Skeletal muscle satellite cell (primary cell): ENCODE measurements at regions not wholly inside any gene's neighbourhood (a gene's known extent, or its start where the extent isn't known, plus 50 kb on each side); places are given as distances from the start of the nearest gene placed in this dataset.
"Not testable (repeated sequence)": the region's sequence is repeated elsewhere in the genome, so short reads cannot be mapped to it uniquely, and the experiment has no call there.

Experiments used
- H3K27me3 ChIP-seq: 2 replicates; pipeline ENCODE4 v1.7.0; 2013; ENCODE audit warnings: low read length; ENCODE audit not compliant: control insufficient read depth, insufficient read depth
- H3K36me3 ChIP-seq: 2 replicates; pipeline ENCODE4 v1.7.0; 2013; ENCODE audit warnings: mild to moderate bottlenecking, control low read depth, low read length; ENCODE audit not compliant: insufficient read depth
- H3K4me1 ChIP-seq: 2 replicates; pipeline ENCODE4 v1.7.0; 2013; ENCODE audit warnings: low read length; ENCODE audit not compliant: control insufficient read depth, insufficient read depth
- H3K4me2 ChIP-seq: 2 replicates; pipeline ENCODE4 v1.7.0; 2013; ENCODE audit warnings: mild to moderate bottlenecking, low read length
- H3K4me3 ChIP-seq: 2 replicates; pipeline ENCODE4 v1.7.0; 2013; ENCODE audit warnings: low read length
- H3K9ac ChIP-seq: 2 replicates; pipeline ENCODE4 v1.7.0; 2013; ENCODE audit warnings: mild to moderate bottlenecking, low read depth, low read length, moderate library complexity
- H3K9me3 ChIP-seq: replicated peaks from 2 replicates; pipeline ENCODE4 v1.7.0; 2013; ENCODE audit warnings: mild to moderate bottlenecking, control low read depth, low read length

DNA sequence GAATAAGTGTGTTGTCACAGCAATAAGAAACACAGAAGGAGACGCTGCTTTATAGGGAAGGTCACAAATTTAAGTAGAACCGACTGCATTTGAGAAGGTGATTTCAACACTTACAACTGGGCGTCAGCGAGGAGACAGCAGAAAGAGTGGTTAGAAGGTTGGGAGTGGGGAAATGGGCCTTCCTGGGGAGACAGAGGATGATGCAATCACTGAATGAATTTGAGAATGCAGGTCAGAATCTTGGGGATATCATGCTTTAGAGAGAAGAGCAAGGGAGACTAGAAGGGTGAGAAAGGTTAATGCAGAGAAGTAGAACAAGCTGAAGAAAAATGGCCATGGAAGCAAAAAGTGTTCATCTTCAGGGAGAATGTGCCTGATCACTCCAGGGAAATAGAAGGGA, 616.1 kb upstream of the FAM98A start:
- Histone ChIP-seq H3K4me2 (no peak overlapping the region), H3K4me1 (no peaks in the 10 kb centered on the region), H3K36me3 (no peaks in the 10 kb centered on the region), H3K4me3 (no peak overlapping the region), H3K9ac (no peak overlapping the region), H3K9me3 (peaks cover 3% of the 10 kb centered on the region), H3K27me3 (no peaks in the 10 kb centered on the region)

GRCh38 chr2:34210382-34210781, 611.3 kb upstream of the FAM98A start:
- not testable (repeated sequence) for H3K4me2 ChIP-seq, H3K27me3 ChIP-seq, H3K9ac ChIP-seq, H3K4me3 ChIP-seq, H3K4me1 ChIP-seq, H3K36me3 ChIP-seq, H3K9me3 ChIP-seq

- H3K4me3 ChIP-seq = no peak overlapping the region
- no peak overlapping the region for H3K9ac ChIP-seq
- H3K4me2 ChIP-seq = no peak overlapping the region
- no peaks in the 10 kb centered on the region for H3K4me1 ChIP-seq
- H3K36me3 ChIP-seq = no peaks in the 10 kb centered on the region
- H3K27me3 ChIP-seq = no peaks in the 10 kb centered on the region
- no peaks in the 10 kb centered on the region for H3K9me3 ChIP-seq
Observed at GRCh38 chr2:34204560-34204959, 605.5 kb upstream of the FAM98A start.

GRCh38 chr2:34201099-34201498, 602.0 kb upstream of the FAM98A start:
- Histone ChIP-seq H3K9ac (no peak overlapping the region), H3K4me3 (no peak overlapping the region), H3K4me1 (no peaks in the 10 kb centered on the region), H3K36me3 (no peaks in the 10 kb centered on the region), H3K4me2 (no peak overlapping the region), H3K9me3 (no peaks in the 10 kb centered on the region), H3K27me3 (no peaks in the 10 kb centered on the region)

DNA sequence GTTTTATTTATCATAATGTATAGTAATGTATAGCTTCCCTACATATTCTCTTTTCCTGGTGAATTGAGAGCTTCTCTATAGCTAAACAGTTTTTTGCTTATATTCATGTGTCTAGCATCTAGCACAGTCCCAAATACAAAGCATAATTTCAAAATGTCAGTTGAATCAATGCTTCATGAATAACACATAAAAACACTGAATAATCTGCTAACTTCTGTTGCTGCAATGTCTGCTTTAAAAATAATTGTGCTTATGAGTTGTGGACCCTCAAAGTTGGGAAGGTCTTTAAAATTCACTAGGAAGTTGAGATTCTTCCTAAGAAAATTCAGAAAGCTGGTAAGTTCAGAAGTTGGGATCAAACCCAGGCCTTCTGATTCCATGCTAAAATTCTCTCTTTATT, 600.9 kb upstream of the FAM98A start:
- no peak overlapping the region for H3K4me3 ChIP-seq
- no peaks in the 10 kb centered on the region for H3K9me3 ChIP-seq
- no peaks in the 10 kb centered on the region for H3K27me3 ChIP-seq
- H3K4me1 ChIP-seq = no peaks in the 10 kb centered on the region
- H3K4me2 ChIP-seq = no peak overlapping the region
- no peak overlapping the region for H3K9ac ChIP-seq
- H3K36me3 ChIP-seq = no peaks in the 10 kb centered on the region

- no peak overlapping the region for H3K9ac ChIP-seq
Observed at GRCh38 chr2:34193164-34193563, 594.1 kb upstream of the FAM98A start.

DNA sequence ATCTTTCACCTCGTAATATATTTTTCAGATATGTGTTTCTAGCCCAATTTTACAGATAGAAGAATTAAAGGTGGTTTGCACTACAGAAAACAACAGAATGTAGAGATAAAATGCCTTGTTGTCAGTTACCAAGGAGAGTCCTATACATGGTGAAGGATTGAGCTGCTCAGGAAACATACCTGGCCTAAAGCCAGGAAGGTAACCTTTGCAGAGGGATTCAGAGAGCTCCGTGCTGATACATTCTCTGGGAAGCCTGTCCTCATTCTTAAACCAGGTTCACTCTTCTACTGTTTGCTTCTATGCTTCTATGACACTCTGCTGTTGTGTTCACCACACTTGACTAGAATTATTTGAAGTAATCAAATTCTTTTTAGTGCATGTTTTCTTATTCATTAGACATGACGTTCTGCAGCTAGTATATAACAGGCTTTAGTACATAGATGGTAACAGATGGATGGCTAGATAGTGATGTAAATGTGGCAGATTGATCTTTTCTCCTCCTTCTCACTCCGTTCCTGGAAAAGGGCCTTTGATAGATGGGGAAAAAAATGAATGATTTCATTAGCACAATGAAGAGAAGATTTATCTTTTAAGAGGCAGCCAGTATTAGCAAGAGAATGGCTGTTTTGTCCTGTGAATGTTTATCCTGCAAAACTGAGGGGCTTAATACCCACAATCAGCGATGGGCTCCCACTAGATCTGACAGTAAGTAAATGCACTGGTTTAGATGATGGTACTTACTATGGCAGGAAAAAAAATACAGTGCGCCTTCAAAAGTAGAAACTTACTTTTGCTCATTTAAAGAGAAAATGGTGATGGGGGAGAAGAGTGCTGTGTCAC, 589.6 kb upstream of the FAM98A start:
- no peak overlapping the region for H3K9ac ChIP-seq
- H3K4me3 ChIP-seq = no peak overlapping the region
- H3K9me3 ChIP-seq = no peaks in the 10 kb centered on the region
- H3K4me2 ChIP-seq = no peak overlapping the region
- no peaks in the 10 kb centered on the region for H3K27me3 ChIP-seq
- no peaks in the 10 kb centered on the region for H3K36me3 ChIP-seq
- H3K4me1 ChIP-seq = no peaks in the 10 kb centered on the region

More at GRCh38 chr2:34193164-34193563, 594.1 kb upstream of the FAM98A start:
- no peaks in the 10 kb centered on the region for H3K36me3 ChIP-seq
- H3K4me2 ChIP-seq = no peak overlapping the region
- H3K4me3 ChIP-seq = no peak overlapping the region
- H3K27me3 ChIP-seq = no peaks in the 10 kb centered on the region
- H3K9me3 ChIP-seq = no peaks in the 10 kb centered on the region
- no peaks in the 10 kb centered on the region for H3K4me1 ChIP-seq

- Histone ChIP-seq H3K4me2 (no peak overlapping the region), H3K36me3 (no peaks in the 10 kb centered on the region), H3K9me3 (no peaks in the 10 kb centered on the region), H3K4me1 (no peaks in the 10 kb centered on the region), H3K4me3 (no peak overlapping the region), H3K27me3 (no peaks in the 10 kb centered on the region), H3K9ac (no peak overlapping the region)
Observed at GRCh38 chr2:34179511-34179910, 580.4 kb upstream of the FAM98A start.

DNA sequence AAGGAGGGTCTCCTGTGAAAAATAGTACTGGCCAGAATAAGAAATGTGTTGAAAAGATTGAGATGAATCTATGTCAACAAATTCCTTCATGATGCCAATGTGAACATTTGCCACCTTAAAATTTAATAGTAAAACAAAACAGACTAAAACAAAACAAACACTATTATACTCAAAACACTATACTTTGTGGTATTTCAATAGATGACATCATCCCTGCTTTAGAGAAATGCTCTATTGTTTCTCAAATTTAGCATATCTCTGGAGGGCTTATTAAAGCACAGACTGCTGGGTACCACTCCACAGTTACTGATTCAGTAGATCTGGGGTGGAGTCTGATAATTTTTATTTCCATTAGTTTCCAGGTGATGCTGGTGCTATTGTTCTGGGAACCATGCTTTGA, 579.4 kb upstream of the FAM98A start:
- no peak overlapping the region for H3K4me2 ChIP-seq
- H3K9me3 ChIP-seq = no peaks in the 10 kb centered on the region
- H3K36me3 ChIP-seq = no peaks in the 10 kb centered on the region
- H3K9ac ChIP-seq = no peak overlapping the region
- no peak overlapping the region for H3K4me3 ChIP-seq
- no peaks in the 10 kb centered on the region for H3K4me1 ChIP-seq
- no peaks in the 10 kb centered on the region for H3K27me3 ChIP-seq

GRCh38 chr2:34176693-34177092, 577.6 kb upstream of the FAM98A start:
- Histone ChIP-seq H3K9me3 (no peaks in the 10 kb centered on the region), H3K4me3 (no peak overlapping the region)

DNA sequence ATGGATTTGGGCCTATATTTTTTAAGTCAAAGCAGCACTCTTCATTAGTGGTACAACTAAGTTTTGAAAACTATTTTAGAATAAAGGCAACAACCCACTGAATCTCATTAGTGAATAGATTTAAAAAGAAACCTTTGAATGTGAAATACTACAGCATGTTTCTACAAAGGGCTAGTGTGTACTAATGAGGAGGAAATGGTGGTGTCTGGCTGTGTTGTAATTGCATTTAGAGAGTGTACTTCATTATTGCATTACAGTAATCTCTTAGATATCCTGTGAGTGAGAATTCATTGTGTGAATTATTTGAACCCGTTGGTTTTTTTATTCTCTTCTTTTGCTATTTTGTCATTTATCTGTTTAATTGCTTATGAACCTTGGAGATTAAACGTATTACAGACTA, 575.4 kb upstream of the FAM98A start:
- Histone ChIP-seq H3K9me3 (no peaks in the 10 kb centered on the region), H3K4me3 (no peak overlapping the region)

More at GRCh38 chr2:34176693-34177092, 577.6 kb upstream of the FAM98A start:
- no peaks in the 10 kb centered on the region for H3K27me3 ChIP-seq
- no peak overlapping the region for H3K9ac ChIP-seq
- H3K36me3 ChIP-seq = no peaks in the 10 kb centered on the region
- no peak overlapping the region for H3K4me2 ChIP-seq
- H3K4me1 ChIP-seq = no peaks in the 10 kb centered on the region

GRCh38 chr2:34162231-34162630, 563.1 kb upstream of the FAM98A start:
- Histone ChIP-seq H3K4me1 (no peaks in the 10 kb centered on the region), H3K27me3 (no peaks in the 10 kb centered on the region), H3K9ac (no peak overlapping the region), H3K4me3 (no peak overlapping the region), H3K9me3 (no peaks in the 10 kb centered on the region), H3K4me2 (no peak overlapping the region), H3K36me3 (no peaks in the 10 kb centered on the region)

More for the DNA sequence above, 575.4 kb upstream of the FAM98A start:
- Histone ChIP-seq H3K36me3 (no peaks in the 10 kb centered on the region), H3K9ac (no peak overlapping the region), H3K4me1 (no peaks in the 10 kb centered on the region), H3K4me2 (no peak overlapping the region), H3K27me3 (no peaks in the 10 kb centered on the region)
